Colon (tissue), 2 donors: ENCODE measurements at regions not wholly inside any gene's neighbourhood (a gene's known extent, or its start where the extent isn't known, plus 50 kb on each side); places are given as distances from the start of the nearest gene placed in this dataset.
"Not testable (repeated sequence)": the region's sequence is repeated elsewhere in the genome, so short reads cannot be mapped to it uniquely, and the experiment has no call there.

Experiments used
- FAIRE-seq: peaks from 2 replicates; lab custom pipeline; 2012; peaks lifted over from hg19 to GRCh38; lab: Jason Lieb, UNC
- donor health status: control.
- donor health status: control.

DNA sequence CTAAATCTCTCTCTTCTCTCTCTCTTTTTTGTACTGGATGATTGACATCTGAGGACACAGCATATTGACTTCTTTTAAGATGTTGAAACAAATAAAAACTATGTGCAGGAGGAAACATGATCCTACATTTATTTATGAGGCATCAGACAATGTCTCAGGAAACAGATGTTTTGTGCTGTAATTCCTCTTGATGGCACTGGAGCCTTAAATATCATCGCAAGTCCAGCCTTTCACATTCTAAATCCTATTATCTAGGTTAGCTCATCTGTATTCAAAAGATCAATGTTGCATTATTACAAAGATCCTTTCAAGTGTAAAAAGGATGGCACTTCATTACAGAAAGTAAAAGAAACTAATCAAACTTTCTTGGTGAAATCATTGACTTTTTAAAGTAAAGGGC lies 63.9 kb downstream of the MAT2B start:
- FAIRE-seq: no peak

DNA sequence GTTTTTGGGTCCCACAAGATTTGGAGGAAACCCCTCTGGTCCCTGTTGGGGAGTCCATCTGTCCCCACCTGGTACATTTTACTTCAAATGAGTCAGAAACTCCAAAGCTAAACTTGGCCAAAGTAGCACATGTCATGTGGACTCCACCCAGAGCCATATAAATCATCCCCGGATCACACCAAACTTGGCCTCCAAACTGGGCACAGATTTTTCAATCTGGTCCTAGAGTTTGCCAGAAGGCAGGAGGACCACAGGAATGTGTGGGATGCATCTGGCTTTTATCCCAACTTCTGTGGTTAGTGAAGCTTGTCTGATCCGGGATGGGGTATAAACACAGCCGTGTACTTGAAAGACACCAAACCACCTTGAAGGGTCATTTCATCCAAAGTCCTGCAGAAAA lies 66.3 kb downstream of the MAT2B start:
- no peak for FAIRE-seq

DNA sequence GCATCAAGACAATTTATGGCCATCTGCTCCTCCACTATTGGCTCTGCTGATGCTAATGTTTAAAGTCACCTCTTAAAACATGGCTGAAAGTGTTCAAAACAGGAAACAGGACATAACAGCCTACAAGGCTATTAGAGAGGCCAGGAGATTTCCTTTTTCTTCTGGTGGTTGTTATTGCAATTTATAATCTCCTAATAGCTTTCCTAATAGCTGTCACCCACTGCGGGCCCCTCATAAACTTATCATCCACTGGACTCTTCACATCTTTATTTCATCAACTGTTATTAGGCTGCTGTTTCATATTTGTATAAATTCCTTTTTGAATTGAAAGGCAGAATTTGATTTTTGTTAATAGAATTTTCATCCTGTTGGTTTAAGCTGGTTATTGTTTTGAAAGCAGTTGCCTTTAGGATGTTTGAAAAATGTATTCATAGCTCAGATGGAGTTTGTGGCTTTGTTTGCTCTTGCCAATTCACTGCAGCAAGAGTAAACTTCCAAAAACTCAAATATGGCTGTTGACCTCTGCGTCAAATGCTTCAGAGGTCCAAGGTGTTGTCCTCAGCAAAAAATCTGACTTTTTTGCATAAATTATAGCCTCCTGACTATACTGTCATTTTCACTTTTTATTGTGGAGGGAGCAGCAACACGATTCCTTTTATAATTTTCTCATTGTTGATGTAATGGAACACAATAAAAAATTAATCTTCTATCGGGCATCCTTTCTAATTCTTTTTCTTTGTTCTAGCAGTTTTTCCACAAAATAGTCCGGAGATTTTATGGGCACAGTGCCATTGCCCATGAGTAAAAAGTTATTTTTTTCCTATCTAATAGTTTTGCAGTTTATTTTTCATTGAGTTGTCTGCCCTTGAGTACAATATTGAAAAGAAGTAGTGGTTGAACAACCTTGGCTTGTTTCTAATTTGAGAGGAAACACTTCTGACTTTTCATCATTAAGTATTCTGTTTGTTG lies 69.3 kb downstream of the MAT2B start:
- FAIRE-seq: no peak

DNA sequence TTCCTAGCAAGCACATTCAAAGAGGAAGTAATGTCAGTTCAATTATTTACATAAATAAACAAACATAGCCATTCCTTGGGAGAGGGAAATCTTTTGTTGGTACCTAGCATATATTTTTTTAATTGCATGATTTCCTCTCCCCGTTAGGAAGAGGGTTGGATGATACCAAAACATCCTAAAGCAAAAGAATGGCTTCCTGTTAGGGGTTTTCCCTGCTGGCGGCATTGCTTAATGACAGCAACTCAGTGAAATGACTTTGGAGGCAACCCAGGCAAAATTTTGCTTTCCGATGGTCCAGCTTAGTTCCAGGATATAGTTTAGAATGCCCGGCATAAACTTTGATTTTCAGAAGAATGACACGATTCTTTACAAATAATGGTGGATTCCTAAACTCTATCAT lies 73.2 kb downstream of the MAT2B start:
- FAIRE-seq: no peak

DNA sequence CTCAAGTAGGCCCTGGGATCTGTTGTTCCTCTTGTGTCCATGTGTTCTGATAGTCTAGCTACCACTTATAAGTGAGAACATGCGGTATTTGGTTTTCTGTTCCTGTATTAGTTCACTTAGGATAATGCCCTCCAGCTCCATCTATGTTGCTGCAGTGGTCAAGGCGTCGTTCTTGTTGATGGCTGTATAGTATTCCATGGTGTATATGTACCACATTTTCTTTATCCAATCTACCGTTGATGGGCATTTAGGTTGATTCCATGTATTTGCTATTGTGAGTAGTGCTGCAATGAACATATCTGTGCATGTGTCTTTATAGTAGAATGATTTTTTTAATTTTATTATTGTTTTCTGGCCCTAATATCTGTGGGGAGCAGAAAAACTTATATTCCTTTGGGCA lies 74.3 kb downstream of the MAT2B start:
- FAIRE-seq: no peak

DNA sequence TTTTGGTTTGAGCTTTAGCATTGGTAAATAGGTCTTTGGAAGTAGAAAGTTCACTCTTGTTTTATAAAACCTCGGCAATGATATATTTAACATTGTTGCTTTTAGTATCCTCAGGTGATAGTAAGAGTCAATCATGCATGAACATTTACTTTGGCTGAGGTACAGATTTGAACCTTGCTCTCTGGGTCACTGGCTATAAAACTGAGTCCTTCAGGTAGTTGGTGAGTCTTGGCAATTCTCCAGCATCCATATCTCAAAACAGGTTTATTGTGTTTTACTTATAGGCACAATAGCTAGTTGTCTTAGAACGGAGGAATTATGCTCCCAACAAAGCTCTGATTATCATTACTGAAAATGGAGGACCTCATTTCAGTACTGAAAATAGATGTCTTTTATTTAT lies 75.1 kb downstream of the MAT2B start:
- peak; percentile 47 for FAIRE-seq

DNA sequence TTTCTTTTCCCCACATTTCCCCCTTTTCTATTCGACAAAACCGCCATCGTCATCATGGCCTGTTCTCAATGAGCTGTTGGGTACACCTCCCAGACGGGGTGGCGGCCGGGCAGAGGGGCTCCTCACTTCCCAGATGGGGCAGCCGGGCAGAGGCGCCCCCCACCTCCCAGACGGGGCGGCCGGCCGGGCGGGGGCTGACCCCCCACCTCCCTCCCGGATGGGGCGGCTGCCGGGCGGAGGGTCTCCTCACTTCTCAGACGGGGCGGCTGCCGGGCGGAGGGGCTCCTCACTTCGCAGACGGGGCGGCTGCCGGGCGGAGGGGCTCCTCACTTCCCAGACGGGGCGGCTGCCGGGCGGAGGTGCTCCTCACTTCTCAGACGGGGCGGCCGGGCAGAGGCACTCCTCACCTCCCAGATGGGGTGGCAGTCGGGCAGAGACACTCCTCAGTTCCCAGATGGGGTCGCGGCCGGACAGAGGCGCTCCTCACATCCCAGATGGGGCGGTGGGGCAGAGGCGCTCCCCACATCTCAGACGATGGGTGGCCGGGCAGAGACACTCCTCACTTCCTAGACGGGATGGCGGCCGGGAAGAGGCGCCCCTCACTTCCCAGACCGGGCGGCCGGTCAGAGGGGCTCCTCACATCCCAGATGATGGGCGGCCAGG lies 78.2 kb downstream of the MAT2B start:
- FAIRE-seq: not testable (repeated sequence)

DNA sequence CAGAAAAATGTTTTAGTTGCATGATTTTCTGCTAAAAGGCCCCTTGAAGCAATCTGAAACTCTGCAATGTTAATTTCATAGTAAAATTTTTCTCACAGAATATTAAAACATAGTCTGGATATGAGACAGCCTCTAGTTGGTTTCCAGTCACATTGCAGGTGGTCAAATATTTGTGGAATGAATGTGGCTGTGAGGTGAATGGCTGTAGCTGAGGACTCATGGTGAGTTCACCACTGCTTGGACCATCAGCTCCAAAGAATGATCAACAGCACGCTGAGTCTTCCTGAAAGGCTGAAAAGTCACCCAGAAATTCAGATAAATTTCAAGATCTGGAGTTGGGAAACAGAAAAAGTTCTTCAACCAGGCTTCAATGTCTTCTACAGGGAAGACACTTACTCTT lies 79.8 kb downstream of the MAT2B start:
- FAIRE-seq: no peak

DNA sequence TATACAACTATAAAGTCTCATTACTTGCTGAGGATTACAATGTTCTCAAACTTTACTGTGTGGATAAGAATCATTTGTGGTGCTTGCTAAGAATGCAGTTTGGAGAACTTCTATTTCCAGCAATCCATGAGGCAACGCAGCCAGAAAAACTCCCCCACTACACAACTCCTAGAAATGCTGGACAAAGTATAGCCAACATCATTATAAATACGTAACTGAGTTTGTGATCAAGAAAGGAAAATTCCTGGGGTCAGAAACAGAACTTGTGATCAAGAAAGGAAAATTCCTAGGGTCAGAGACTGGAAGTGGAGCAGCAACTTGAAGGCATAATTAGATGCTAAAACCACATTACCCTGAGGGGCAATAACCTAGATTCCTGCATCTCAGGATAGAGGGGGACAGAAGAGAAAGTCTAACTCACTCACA lies 81.1 kb downstream of the MAT2B start:
- no peak for FAIRE-seq

DNA sequence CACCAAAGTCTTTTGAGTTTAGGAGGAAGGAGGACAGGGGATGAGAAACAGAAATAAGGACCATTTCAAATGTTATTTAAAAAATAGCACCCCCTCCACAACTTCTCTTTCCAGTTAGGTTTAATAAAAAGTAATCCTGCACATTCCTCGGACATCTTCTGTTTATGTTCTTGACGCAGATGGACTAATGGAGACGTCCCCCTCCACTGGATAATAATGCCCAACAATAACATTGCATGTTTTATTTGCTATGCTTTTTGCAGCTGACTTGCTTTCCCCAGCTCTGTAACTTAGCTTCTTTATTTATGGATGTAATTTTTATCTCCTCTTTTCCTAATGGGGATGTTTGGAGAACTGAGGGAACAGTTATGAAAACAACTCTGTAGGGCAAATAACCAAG lies 89.5 kb downstream of the MAT2B start:
- no peak for FAIRE-seq

DNA sequence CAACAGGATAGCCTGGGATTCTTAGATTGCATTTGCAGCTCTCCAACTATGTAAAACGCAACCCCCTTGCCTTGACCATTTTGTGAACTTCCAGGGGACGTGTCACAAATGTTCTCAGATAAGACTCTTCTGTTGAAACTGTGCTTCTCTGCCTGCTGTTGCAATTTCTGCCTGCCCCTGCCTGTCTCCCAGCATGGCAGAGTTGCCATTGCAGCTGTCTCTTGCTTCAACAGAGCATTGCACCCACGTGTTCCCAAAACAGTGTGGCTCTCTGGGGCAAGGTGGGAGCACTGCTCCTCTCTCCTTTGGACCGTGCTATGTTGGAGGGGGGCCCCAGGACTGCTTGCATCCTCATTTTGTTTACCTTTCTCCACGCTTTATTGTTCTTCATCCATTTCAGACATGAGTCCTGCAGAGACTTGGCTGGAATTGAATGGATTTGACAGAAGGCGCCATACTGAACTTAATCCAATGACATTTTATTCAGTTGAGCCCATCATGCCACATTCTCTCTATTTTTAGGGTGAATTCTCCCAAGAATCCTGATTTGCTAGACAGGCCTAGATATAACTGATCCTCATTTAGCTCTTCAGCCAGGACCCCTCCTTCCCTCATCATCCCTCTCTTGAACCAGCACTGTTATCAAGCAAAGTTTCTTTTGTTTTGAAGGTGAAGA lies 90.7 kb downstream of the MAT2B start:
- FAIRE-seq: no peak

DNA sequence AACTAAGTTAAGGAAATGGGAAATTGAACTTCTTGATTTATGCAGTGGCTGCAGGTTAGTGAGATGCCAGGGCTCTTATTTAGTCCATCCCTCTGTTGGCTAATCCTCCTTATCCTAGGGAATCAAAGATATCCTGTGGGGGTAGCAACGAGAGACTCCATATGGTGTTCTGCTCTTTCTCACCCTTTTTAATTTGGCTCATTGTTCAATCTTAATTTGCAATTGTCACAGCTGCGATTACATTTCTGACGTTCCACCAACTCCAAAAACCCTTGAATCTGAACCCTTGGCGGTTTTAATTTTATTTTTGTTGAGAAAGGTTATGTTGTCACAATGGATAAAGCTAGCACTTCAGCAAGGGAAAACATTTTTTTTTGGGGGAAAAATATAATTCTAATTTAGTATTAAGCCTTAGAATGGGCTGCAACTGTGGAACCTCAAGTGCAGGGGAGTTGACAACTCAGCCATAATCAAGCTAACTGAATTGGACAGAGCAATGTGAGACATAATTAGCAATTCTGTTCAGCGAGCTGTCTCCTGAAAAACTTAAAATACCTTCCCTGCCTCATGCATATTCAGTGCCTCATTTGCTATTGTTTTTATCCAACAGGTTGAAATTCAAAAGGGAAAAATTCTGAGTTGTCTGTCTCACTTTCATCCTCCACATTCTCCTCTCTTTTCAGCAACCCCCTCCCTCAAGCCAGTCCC lies 91.3 kb downstream of the MAT2B start:
- FAIRE-seq: no peak

DNA sequence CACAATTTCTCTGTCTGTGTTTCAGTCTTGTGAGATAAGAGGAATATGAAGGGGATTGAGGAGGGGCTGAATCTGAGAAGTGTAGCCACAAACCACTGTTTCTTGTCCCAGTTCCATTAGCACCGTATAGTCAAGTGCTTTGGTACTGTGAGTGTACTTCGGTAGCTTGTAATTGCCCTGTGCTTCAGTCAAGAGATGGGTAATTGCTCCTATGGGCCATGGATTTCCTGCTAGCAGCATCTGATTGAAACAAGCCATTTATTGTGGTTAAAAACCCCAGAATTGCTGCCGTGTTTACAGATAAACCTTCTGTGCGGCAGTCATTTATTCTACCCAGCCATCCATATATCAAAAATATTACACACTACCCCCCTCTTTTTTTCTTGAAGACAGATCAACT lies 98.6 kb downstream of the MAT2B start:
- FAIRE-seq: no peak

DNA sequence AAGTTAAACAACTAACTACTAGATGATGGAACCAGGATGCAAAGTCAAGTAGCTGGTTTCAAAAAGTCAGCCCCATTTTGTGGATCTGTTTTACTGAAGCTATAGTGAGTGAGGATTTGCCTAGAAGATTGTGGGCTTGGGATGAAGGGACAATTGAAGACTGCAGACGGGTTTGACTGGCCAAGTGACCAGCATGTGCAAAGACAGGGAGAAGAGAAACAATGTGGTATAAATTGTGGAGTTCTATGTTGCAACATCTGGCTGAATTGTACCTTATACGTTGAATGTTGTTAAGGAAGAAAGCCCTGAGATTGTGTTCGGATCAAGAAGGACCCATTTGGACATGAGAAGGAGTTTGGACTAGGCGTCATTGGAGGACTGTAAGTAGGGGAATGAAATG lies 101.8 kb downstream of the MAT2B start:
- FAIRE-seq: no peak

DNA sequence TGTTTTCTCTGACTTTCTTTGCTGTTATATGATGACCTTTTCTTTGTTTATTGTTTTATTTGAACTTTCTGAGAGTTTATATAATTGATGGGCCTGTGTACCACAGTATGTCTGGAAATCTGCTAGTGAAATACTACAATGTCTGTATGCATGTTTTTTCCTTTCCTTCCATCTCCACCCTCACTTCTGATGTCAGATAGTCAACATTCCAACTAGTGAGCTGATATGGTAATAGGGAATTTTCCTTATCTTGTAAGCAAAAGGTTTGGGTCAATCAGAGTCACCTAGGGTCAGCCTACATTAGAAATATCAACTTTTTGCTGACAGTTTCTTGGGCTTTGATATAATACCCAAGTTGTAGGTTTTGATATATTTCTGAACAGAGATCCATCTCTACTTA lies 103.2 kb downstream of the MAT2B start:
- no peak for FAIRE-seq

DNA sequence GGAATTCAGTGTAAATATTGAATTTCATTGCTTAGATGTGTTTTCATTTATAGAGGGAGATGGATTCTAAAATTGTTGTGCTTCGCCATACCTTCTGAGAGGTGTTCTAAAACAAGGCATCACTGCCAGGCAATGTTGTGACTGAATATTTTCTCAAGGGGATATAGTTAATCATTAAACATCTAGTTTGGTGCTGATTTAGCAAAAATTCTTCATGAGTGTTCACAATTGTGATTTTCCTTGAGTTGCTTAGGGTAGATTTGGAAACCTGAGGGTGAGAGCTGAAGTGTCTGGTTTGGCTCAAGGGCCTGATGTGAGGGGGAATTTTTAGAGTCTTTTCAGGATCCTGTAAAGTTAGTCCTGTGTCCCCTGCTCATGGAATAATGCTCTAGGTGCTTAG lies 104.5 kb downstream of the MAT2B start:
- FAIRE-seq: no peak

DNA sequence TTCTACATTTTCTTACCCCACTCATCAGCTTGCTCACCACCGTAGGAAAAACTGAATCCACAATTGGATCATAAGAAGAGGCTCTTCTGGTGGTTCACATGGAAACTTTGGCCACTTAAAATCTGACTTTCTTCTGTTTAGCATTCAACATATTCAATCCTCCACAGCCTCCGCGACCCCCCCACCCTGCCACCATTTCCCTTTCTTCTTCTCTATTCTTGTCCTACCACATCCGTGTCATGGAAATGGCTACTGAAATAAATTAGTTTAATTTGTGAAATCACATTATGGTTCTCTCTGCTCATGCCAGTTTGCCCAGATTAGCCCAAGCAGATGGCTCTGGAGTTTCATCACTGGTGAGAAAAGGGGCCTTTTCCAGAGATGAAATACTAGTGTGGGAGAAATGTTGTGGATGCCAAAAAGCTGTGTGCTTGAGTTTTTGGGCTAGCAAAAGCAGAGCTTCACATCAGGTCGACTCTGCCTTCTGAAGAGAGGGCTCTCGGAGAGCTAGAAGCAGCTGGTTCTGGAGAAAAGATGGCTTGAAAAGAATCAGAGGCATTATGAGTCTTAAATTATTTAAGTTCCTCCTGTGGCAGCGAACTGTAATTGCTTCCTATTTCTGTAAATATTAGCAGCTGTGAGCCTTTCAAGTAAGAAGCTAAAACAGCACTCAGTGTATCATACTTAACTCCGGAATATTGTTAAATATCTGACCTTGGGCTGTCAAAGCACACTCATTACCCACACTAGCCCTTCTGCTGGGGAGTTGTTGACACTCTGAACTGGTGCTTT lies 107.1 kb downstream of the MAT2B start:
- FAIRE-seq: no peak

DNA sequence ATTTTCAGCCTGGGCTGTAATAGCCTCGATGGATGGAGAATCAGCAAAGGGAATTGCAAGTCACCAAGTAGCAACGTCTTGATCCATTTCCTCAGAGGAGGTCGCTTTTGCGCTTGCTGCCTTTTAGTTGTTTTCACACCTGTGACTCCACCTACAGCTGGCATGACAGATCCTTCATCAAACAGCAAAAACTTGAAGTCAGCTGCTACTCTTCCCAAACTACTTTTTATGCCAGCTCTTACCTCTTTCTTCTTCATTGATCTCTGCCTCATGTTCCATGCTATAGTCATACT lies 107.7 kb downstream of the MAT2B start:
- no peak for FAIRE-seq

DNA sequence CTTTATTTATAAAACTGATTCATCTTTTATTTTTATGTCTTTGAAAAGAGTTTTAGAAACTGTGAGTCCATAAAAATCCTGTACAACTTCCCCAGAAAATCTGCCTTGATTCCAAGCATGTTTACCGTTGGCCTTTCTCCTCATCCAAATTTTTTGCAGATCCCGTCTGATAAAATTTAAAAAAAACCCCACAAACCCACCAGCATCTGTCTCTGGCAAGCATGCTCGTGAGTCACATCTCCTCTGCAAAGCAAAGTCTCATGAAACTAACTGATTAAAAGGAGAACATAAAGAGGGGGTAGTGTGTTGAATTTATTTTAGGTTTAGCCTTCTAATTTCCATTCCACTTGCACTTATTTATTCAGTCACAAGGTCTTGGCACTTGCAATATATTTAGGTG lies 109.4 kb downstream of the MAT2B start:
- no peak for FAIRE-seq

DNA sequence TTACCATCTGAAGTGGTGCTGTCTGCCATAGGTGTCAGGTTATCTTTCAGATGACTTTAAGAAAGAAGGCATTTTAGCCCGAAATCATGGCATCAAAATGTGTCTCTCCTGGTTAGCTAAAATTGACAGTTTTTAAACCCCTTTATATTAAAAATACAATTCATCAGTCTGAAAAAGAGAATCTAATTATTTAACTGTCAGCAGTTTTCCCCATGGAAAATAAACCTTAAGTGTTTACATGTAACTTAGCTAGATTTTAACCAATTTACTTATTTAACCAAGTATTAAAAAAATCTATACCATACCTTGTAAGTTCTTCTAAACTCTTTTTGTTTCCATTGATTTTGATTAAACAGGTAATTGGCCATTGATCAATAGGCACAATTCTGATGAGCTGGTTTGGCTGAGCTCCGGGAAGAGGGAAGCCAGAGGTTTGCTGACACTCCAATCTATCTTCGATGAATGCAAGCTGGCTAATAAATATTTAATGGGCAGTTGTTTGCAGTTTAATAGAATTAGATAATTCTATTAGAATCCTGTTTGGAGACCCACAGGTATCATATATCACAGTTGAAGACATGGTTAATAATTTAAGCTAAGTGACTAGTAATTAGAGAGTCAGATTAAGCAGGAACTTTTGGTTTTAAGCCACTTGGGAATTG lies 114.0 kb downstream of the MAT2B start:
- no peak for FAIRE-seq

DNA sequence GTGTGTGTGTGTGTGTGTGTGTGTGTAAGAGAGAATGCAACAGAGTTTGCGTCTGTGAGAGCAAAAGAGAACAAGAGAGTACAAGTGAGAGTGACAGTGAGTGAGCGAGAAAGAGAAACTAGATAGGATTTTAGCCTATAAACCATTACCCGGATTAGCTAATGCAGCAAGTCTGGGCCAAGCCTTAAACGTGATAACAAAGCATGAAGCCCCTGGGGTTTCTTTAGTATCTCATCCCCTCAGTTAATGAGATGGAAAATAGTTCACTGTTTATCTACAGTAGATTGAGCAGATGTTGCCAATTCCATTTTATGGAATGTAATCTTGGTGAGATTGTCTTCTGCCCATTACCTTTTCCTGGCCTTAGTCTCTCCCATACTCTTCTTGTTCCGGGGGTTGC lies 114.5 kb downstream of the MAT2B start:
- FAIRE-seq: no peak
